ENCODE measurements at regions not wholly inside any gene's neighbourhood (a gene's known extent, or its start where the extent isn't known, plus 50 kb on each side); places are given as distances from the start of the nearest gene placed in this dataset.
A peak's percentile ranks its signal among the peaks of the same experiment; 100 is the strongest.
"Not testable (repeated sequence)": the region's sequence is repeated elsewhere in the genome, so short reads cannot be mapped to it uniquely, and the experiment has no call there.

DNA sequence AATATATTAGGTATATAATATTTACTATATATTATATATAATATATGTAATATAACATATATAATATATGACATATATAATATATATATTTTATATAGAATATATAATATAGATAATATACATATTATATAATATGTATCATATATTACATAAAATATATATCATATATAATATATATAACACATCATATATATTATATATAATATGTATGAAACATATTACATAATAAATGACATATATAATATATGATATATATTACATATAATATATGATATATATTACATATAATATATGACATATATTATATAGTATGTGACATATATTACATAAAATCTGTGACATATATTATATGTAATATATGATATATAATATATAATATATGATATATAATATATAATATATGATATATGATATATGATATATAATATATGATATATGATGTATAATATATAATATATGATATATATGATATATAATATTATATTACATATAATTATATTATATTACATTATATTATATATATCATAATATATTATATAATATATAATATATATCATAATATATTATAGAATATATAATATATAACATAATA is 119.5 kb upstream of the RIMBP3 start:
- no peaks in the 10 kb centered on the region for H3K4me1 ChIP-seq (ENCODE audit: low read depth)
- DNase-seq = no peak
- intact Hi-C loops (cut with DNase I, micrococcal nuclease) = no loop called here
- TF ChIP-seq, protein P1, sequence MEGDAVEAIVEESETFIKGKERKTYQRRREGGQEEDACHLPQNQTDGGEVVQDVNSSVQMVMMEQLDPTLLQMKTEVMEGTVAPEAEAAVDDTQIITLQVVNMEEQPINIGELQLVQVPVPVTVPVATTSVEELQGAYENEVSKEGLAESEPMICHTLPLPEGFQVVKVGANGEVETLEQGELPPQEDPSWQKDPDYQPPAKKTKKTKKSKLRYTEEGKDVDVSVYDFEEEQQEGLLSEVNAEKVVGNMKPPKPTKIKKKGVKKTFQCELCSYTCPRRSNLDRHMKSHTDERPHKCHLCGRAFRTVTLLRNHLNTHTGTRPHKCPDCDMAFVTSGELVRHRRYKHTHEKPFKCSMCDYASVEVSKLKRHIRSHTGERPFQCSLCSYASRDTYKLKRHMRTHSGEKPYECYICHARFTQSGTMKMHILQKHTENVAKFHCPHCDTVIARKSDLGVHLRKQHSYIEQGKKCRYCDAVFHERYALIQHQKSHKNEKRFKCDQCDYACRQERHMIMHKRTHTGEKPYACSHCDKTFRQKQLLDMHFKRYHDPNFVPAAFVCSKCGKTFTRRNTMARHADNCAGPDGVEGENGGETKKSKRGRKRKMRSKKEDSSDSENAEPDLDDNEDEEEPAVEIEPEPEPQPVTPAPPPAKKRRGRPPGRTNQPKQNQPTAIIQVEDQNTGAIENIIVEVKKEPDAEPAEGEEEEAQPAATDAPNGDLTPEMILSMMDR (IDR thresholded peaks at IDR 0.05) = no peak
- ATAC-seq = no peak
- no peak overlapping the region for H3K4me3 ChIP-seq
- H3K9me3 ChIP-seq = no peaks in the 10 kb centered on the region
- H3K36me3 ChIP-seq (ENCODE audit: low read depth) = no peaks in the 10 kb centered on the region

DNA sequence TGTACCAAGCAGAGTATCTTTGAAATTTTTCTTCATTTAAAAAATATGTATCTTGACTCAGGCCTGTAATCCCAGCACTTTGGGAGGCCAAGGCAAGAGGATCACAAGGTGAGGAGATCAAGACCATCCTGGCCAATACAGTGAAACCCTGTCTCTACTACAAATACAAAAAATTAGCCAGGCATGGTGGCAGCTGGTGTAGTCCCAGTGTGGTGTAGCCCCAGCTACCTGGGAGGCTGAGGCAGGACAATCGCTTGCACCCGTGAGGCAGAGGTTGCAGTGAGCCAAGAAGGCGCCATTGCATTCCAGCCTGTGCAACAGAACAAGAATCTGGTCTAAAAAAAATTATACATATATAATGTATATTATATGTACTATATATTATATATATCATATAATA is 118.7 kb upstream of the RIMBP3 start:
- H3K4me1 ChIP-seq (ENCODE audit: low read depth); H3K9me3 ChIP-seq; H3K36me3 ChIP-seq (ENCODE audit: low read depth); ATAC-seq; intact Hi-C loops (cut with DNase I, micrococcal nuclease); H3K4me3 ChIP-seq: not testable (repeated sequence)
- DNase-seq = peak; percentile 27 to 68 (median 60)

Data from mucosa of descending colon (tissue), 3 donors.